GM23338 (cell line): ENCODE measurements at regions not wholly inside any gene's neighbourhood (a gene's known extent, or its start where the extent isn't known, plus 50 kb on each side); places are given as distances from the start of the nearest gene placed in this dataset.

Experiments
- CREB1 ChIP-seq: fragments of 250-450 bp; sonication (Bioruptor Pico); IDR thresholded peaks from 2 replicates; pipeline ENCODE4 v1.5.0; 2020; ENCODE audit warnings: low read depth, mild to moderate bottlenecking, moderate library complexity
- EZH2 ChIP-seq: fragments of 200-600 bp; sonication (generic); IDR thresholded peaks from one replicate; pipeline ENCODE4 v1.8.0; 2017; ENCODE audit warnings: antibody characterized with exemption, mild to moderate bottlenecking, low read depth; ENCODE audit not compliant: unreplicated experiment
- EZH2phosphoT487 ChIP-seq: fragments of 200-600 bp; sonication (generic); IDR thresholded peaks from one replicate; pipeline ENCODE4 v1.8.1; 2018; ENCODE audit warnings: antibody characterized with exemption; ENCODE audit not compliant: unreplicated experiment
- NANOG ChIP-seq: IDR thresholded peaks from 2 replicates; pipeline ENCODE4 v1.6.1; 2016; ENCODE audit warnings: antibody characterized with exemption, borderline replicate concordance
- POLR2AphosphoS5 ChIP-seq: IDR thresholded peaks from 2 replicates; pipeline ENCODE4 v1.6.1; 2016; ENCODE audit warnings: antibody characterized with exemption, low read depth
- STAT1 ChIP-seq: IDR thresholded peaks from one replicate; pipeline ENCODE4 v1.6.1; 2016; ENCODE audit warnings: antibody characterized with exemption; ENCODE audit not compliant: unreplicated experiment
- ZNF114 ChIP-seq: fragments of 250-450 bp; sonication (Bioruptor Pico); IDR thresholded peaks from 2 replicates; pipeline ENCODE4 v1.5.0; 2020; ENCODE audit warnings: mild to moderate bottlenecking, moderate library complexity
- TF ChIP-seq, protein P1 (sequence below), 2 experiments: fragments of 200-600 bp in 1 of 2; sonication (generic) in 1 of 2; conservative IDR thresholded peaks; 2 replicates each; pipeline versions ENCODE4 v1.5.1 to v1.6.1; 2016 to 2017; ENCODE audit warnings: antibody characterized with exemption in 2 of 2, low read depth in 2 of 2, mild to moderate bottlenecking in 2 of 2, moderate library complexity in 1 of 2
- TF ChIP-seq, protein P2 (sequence below): IDR thresholded peaks from one replicate; pipeline ENCODE4 v1.6.1; 2018; ENCODE audit warnings: antibody characterized with exemption; ENCODE audit not compliant: unreplicated experiment
- TF ChIP-seq, protein P3 (sequence below): fragments of 250-450 bp; sonication (Bioruptor Pico); IDR thresholded peaks from 2 replicates; pipeline ENCODE4 v1.5.0; 2020; ENCODE audit warnings: mild to moderate bottlenecking, moderate library complexity
- TF ChIP-seq, protein P4 (sequence below): IDR thresholded peaks from 2 replicates; pipeline ENCODE4 v1.6.1; 2016; ENCODE audit warnings: antibody characterized with exemption

DNA sequence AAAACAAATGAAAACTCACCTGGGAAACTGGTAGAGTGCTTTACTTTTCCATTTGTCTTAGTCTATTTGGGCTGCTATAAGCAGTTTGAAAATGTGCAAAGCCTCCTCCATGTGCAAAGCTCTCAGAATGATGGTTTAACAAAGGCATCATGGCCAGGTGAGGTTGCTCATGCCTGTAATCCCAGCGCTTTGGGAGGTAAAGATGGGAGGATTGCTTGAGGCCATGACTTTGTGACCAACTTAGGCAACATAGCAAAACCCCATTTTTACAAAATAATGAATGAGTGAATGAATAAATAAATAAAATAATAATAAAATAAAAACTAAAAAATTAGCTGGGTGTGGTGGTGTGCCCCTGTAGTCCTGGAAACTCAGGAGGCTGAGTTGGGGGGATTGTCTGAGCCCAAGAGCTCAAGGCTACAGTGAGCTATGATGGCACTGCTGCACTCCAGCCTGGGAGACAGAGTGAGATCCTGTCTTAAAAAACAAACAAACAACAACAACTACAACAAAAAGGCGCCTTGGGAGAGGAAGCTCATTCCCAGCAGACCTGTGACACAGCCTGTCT is 71.8 kb downstream of the MYCN start:
- TF ChIP-seq EZH2phosphoT487, result no peak
- TF ChIP-seq, protein P1, sequence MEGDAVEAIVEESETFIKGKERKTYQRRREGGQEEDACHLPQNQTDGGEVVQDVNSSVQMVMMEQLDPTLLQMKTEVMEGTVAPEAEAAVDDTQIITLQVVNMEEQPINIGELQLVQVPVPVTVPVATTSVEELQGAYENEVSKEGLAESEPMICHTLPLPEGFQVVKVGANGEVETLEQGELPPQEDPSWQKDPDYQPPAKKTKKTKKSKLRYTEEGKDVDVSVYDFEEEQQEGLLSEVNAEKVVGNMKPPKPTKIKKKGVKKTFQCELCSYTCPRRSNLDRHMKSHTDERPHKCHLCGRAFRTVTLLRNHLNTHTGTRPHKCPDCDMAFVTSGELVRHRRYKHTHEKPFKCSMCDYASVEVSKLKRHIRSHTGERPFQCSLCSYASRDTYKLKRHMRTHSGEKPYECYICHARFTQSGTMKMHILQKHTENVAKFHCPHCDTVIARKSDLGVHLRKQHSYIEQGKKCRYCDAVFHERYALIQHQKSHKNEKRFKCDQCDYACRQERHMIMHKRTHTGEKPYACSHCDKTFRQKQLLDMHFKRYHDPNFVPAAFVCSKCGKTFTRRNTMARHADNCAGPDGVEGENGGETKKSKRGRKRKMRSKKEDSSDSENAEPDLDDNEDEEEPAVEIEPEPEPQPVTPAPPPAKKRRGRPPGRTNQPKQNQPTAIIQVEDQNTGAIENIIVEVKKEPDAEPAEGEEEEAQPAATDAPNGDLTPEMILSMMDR (conservative IDR thresholded peaks at IDR 0.05; ENCODE audit: low read depth in 2 of 2), result no peak
- TF ChIP-seq, protein P2, sequence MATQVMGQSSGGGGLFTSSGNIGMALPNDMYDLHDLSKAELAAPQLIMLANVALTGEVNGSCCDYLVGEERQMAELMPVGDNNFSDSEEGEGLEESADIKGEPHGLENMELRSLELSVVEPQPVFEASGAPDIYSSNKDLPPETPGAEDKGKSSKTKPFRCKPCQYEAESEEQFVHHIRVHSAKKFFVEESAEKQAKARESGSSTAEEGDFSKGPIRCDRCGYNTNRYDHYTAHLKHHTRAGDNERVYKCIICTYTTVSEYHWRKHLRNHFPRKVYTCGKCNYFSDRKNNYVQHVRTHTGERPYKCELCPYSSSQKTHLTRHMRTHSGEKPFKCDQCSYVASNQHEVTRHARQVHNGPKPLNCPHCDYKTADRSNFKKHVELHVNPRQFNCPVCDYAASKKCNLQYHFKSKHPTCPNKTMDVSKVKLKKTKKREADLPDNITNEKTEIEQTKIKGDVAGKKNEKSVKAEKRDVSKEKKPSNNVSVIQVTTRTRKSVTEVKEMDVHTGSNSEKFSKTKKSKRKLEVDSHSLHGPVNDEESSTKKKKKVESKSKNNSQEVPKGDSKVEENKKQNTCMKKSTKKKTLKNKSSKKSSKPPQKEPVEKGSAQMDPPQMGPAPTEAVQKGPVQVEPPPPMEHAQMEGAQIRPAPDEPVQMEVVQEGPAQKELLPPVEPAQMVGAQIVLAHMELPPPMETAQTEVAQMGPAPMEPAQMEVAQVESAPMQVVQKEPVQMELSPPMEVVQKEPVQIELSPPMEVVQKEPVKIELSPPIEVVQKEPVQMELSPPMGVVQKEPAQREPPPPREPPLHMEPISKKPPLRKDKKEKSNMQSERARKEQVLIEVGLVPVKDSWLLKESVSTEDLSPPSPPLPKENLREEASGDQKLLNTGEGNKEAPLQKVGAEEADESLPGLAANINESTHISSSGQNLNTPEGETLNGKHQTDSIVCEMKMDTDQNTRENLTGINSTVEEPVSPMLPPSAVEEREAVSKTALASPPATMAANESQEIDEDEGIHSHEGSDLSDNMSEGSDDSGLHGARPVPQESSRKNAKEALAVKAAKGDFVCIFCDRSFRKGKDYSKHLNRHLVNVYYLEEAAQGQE, result no peak
- TF ChIP-seq, protein P3, sequence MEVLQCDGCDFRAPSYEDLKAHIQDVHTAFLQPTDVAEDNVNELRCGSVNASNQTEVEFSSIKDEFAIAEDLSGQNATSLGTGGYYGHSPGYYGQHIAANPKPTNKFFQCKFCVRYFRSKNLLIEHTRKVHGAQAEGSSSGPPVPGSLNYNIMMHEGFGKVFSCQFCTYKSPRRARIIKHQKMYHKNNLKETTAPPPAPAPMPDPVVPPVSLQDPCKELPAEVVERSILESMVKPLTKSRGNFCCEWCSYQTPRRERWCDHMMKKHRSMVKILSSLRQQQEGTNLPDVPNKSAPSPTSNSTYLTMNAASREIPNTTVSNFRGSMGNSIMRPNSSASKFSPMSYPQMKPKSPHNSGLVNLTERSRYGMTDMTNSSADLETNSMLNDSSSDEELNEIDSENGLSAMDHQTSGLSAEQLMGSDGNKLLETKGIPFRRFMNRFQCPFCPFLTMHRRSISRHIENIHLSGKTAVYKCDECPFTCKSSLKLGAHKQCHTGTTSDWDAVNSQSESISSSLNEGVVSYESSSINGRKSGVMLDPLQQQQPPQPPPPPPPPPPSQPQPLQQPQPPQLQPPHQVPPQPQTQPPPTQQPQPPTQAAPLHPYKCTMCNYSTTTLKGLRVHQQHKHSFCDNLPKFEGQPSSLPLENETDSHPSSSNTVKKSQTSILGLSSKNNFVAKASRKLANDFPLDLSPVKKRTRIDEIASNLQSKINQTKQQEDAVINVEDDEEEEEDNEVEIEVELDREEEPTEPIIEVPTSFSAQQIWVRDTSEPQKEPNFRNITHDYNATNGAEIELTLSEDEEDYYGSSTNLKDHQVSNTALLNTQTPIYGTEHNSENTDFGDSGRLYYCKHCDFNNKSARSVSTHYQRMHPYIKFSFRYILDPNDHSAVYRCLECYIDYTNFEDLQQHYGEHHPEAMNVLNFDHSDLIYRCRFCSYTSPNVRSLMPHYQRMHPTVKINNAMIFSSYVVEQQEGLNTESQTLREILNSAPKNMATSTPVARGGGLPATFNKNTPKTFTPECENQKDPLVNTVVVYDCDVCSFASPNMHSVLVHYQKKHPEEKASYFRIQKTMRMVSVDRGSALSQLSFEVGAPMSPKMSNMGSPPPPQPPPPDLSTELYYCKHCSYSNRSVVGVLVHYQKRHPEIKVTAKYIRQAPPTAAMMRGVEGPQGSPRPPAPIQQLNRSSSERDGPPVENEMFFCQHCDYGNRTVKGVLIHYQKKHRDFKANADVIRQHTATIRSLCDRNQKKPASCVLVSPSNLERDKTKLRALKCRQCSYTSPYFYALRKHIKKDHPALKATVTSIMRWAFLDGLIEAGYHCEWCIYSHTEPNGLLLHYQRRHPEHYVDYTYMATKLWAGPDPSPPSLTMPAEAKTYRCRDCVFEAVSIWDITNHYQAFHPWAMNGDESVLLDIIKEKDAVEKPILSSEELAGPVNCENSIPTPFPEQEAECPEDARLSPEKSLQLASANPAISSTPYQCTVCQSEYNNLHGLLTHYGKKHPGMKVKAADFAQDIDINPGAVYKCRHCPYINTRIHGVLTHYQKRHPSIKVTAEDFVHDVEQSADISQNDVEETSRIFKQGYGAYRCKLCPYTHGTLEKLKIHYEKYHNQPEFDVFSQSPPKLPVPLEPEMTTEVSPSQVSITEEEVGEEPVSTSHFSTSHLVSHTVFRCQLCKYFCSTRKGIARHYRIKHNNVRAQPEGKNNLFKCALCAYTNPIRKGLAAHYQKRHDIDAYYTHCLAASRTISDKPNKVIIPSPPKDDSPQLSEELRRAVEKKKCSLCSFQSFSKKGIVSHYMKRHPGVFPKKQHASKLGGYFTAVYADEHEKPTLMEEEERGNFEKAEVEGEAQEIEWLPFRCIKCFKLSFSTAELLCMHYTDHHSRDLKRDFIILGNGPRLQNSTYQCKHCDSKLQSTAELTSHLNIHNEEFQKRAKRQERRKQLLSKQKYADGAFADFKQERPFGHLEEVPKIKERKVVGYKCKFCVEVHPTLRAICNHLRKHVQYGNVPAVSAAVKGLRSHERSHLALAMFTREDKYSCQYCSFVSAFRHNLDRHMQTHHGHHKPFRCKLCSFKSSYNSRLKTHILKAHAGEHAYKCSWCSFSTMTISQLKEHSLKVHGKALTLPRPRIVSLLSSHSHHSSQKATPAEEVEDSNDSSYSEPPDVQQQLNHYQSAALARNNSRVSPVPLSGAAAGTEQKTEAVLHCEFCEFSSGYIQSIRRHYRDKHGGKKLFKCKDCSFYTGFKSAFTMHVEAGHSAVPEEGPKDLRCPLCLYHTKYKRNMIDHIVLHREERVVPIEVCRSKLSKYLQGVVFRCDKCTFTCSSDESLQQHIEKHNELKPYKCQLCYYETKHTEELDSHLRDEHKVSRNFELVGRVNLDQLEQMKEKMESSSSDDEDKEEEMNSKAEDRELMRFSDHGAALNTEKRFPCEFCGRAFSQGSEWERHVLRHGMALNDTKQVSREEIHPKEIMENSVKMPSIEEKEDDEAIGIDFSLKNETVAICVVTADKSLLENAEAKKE, result no peak
- no peak for TF ChIP-seq EZH2
- no peak for TF ChIP-seq POLR2AphosphoS5
- no peak for TF ChIP-seq CREB1
- TF ChIP-seq ZNF114 (CRISPR knock-in tag), result no peak
- no peak for TF ChIP-seq STAT1
- TF ChIP-seq, protein P4, sequence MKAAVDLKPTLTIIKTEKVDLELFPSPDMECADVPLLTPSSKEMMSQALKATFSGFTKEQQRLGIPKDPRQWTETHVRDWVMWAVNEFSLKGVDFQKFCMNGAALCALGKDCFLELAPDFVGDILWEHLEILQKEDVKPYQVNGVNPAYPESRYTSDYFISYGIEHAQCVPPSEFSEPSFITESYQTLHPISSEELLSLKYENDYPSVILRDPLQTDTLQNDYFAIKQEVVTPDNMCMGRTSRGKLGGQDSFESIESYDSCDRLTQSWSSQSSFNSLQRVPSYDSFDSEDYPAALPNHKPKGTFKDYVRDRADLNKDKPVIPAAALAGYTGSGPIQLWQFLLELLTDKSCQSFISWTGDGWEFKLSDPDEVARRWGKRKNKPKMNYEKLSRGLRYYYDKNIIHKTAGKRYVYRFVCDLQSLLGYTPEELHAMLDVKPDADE, result no peak
- TF ChIP-seq NANOG, result no peak
